Liver (tissue), 3 donors: ENCODE measurements at regions not wholly inside any gene's neighbourhood (a gene's known extent, or its start where the extent isn't known, plus 50 kb on each side); places are given as distances from the start of the nearest gene placed in this dataset.

Experiments used
- EGR1 ChIP-seq, 2 donors: IDR thresholded peaks; 2 replicates each; pipeline ENCODE4 v1.6.1; 2016 to 2018; ENCODE audit warnings: antibody characterized with exemption in 2 of 2, low read depth in 2 of 2
- FOXA1 ChIP-seq: IDR thresholded peaks from 2 replicates; pipeline ENCODE4 v1.6.1; 2016; ENCODE audit warnings: antibody characterized with exemption
- GABPA ChIP-seq, 2 donors: IDR thresholded peaks in 1 of 2; conservative IDR thresholded peaks in 1 of 2; 2 replicates each; pipeline ENCODE4 v1.6.1; 2016; ENCODE audit warnings: antibody characterized with exemption in 2 of 2, mild to moderate bottlenecking in 1 of 2, moderate library complexity in 1 of 2
- HNF4G ChIP-seq: IDR thresholded peaks from 2 replicates; pipeline ENCODE4 v1.6.1; 2016; ENCODE audit warnings: antibody characterized with exemption
- JUND ChIP-seq, 2 donors: IDR thresholded peaks; 2 replicates each; pipeline ENCODE4 v1.6.1; 2016; ENCODE audit warnings: antibody characterized with exemption in 2 of 2
- RAD21 ChIP-seq, 2 donors: IDR thresholded peaks; 2 replicates each; pipeline ENCODE4 v1.6.1; 2016; ENCODE audit warnings: antibody characterized with exemption in 2 of 2, mild to moderate bottlenecking in 2 of 2
- REST ChIP-seq: IDR thresholded peaks from 2 replicates; pipeline ENCODE4 v1.6.1; 2016; ENCODE audit warnings: antibody characterized with exemption, mild to moderate bottlenecking
- SP1 ChIP-seq: IDR thresholded peaks from 2 replicates; pipeline ENCODE4 v1.6.1; 2018; ENCODE audit warnings: antibody characterized with exemption, mild to moderate bottlenecking
- TAF1 ChIP-seq: conservative IDR thresholded peaks from 2 replicates; pipeline ENCODE4 v1.6.1; 2016; ENCODE audit warnings: antibody characterized with exemption, mild to moderate bottlenecking
- YY1 ChIP-seq: IDR thresholded peaks from 2 replicates; pipeline ENCODE4 v1.6.1; 2016; ENCODE audit warnings: antibody characterized with exemption, mild to moderate bottlenecking
- ZBTB33 ChIP-seq: IDR thresholded peaks from 2 replicates; pipeline ENCODE4 v1.6.1; 2016; ENCODE audit warnings: antibody characterized with exemption
- TF ChIP-seq, protein P1 (sequence below): fragments of 150-350 bp; IDR thresholded peaks from 2 replicates; pipeline ENCODE4 v1.5.1; 2017; ENCODE audit warnings: improper control_type of control experiment, low read depth, low read length; ENCODE audit not compliant: missing input control
- TF ChIP-seq, protein P2 (sequence below): IDR thresholded peaks from 2 replicates; pipeline ENCODE4 v1.6.1; 2016; ENCODE audit warnings: antibody characterized with exemption
- donor health status: healthy.
- donor health status: healthy.

- TF ChIP-seq RAD21 (IDR thresholded peaks at IDR 0.05) (no peak), ZBTB33 (no peak), GABPA (IDR thresholded peaks at IDR 0.05 in 1 of 2, conservative IDR thresholded peaks at IDR 0.05 in 1 of 2) (no peak), SP1 (no peak), REST (no peak), YY1 (no peak), EGR1 (IDR thresholded peaks at IDR 0.05; ENCODE audit: low read depth in 2 of 2) (no peak), HNF4G (no peak), JUND (IDR thresholded peaks at IDR 0.05) (no peak), FOXA1 (no peak), TAF1 (no peak)
- TF ChIP-seq, protein P1, sequence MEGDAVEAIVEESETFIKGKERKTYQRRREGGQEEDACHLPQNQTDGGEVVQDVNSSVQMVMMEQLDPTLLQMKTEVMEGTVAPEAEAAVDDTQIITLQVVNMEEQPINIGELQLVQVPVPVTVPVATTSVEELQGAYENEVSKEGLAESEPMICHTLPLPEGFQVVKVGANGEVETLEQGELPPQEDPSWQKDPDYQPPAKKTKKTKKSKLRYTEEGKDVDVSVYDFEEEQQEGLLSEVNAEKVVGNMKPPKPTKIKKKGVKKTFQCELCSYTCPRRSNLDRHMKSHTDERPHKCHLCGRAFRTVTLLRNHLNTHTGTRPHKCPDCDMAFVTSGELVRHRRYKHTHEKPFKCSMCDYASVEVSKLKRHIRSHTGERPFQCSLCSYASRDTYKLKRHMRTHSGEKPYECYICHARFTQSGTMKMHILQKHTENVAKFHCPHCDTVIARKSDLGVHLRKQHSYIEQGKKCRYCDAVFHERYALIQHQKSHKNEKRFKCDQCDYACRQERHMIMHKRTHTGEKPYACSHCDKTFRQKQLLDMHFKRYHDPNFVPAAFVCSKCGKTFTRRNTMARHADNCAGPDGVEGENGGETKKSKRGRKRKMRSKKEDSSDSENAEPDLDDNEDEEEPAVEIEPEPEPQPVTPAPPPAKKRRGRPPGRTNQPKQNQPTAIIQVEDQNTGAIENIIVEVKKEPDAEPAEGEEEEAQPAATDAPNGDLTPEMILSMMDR = no peak
- TF ChIP-seq, protein P2, sequence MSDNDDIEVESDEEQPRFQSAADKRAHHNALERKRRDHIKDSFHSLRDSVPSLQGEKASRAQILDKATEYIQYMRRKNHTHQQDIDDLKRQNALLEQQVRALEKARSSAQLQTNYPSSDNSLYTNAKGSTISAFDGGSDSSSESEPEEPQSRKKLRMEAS = no peak
These were observed 756.7 kb downstream of the SOCS6 start for GRCh38 chr18:71045331-71046065.
